ENCODE measurements at regions not wholly inside any gene's neighbourhood (a gene's known extent, or its start where the extent isn't known, plus 50 kb on each side); places are given as distances from the start of the nearest gene placed in this dataset.
A peak's percentile ranks its signal among the peaks of the same experiment; 100 is the strongest.

- TF ChIP-seq CTCF (conservative IDR thresholded peaks at IDR 0.05; ENCODE audit: low read depth, low read length) = no peak
- no peak overlapping the region for H3K4me3 ChIP-seq (ENCODE audit: low read depth, low read length)
Measured at GRCh38 chr6:170180671-170181337, 110.1 kb downstream of the DLL1 start.

GRCh38 chr6:170179616-170180324, 111.1 kb downstream of the DLL1 start:
- no peak overlapping the region for H3K4me3 ChIP-seq (ENCODE audit: low read depth, low read length)
- no peak for TF ChIP-seq CTCF (conservative IDR thresholded peaks at IDR 0.05; ENCODE audit: low read depth, low read length)
- DNase-seq (ENCODE audit: low read depth) = no peak

More at GRCh38 chr6:170180671-170181337, 110.1 kb downstream of the DLL1 start:
- DNase-seq (ENCODE audit: low read depth) = no peak

DNA sequence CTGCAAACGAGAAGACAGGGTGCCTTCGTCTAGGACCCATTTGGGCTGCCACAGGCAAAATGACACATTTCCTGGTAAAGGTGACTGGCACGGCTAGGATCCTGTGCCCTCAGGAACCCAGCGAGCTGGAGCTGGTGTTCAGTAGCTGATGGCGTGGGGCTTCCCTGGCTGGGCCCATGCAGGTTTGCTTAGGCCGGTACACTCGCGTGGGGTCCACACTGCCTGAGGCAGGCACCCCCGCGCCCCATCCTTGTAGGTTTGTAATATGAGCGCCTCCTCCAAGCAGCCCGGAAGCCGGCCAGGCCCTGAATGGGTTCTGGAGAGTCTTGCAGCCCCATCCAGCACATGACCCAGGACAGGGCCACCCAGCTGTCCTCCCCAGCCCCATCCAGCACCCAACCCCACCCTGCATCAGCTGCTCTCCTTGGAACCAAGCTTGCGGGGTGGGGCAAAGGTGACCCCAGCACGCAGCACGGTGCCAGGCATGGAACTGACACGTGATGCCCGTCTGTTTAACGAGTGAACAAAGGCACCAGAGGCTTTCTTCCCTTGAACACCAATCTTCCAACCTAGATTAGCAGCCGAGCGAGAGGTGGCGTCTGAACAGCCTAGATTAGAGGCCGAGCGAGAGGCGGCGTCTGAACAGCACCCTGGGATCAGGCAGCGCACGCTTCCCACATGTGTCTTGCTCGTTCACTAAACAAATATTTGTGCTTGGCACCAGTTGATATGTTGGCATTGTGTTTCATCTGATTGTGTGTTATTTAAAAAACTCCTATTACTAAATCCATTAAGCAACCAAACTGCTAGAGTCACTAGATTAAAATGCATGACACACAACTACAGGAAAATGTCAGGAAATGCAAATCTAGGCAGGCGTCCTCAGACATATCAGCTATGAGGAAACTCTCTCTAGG, 112.1 kb downstream of the DLL1 start:
- TF ChIP-seq CTCF (conservative IDR thresholded peaks at IDR 0.05; ENCODE audit: low read depth, low read length) = no peak
- H3K4me3 ChIP-seq (ENCODE audit: low read depth, low read length) = no peak overlapping the region
- DNase-seq (ENCODE audit: low read depth) = peak; percentile 3

GRCh38 chr6:170177772-170178560, 112.9 kb downstream of the DLL1 start:
- TF ChIP-seq CTCF (conservative IDR thresholded peaks at IDR 0.05; ENCODE audit: low read depth, low read length) = no peak
- no peak for DNase-seq (ENCODE audit: low read depth)

DNA sequence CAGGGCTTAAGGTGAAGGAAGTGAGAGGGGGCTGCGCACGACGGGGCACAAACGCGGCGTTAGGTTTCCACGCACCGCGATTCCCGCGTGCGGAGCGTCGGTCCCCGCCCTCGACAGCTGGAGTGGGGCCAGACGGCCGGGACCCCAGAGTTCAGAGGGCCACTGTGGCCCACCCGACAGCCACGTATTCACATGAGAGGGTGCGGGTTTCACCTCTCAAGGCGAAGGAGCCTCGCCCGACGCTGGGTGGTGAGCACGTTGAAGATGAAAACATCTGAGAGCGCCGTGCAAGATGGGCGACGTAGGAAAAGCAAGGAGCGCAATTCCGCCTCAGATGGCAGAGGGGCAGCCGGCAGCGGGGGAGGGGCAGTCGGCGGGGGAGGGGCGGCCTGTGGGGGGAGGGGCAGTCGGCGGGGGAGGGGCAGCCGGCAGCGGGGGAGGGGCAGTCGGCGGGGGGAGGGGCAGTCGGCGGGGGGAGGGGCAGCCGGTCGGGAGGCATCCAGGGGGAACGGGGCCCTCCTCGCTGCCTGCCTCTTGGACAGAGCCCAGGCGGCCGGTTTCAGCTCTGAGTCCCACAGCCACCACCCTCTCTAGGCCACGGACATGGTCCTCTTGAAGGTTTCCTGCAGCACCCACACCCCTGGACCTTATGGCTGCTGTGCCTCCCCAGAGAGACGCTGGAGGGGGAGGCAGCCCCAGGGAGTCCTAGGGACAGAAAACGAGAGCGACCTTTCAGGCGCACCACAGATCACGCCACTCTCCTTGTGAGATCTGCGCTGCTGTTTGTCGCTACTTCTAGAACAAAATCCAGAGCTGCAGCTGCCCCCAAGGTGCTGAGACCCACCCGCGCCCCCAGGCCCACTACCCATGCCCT, 113.7 kb downstream of the DLL1 start:
- H3K4me3 ChIP-seq (ENCODE audit: low read depth, low read length) = no peak overlapping the region
- no peak for DNase-seq (ENCODE audit: low read depth)
- no peak for TF ChIP-seq CTCF (conservative IDR thresholded peaks at IDR 0.05; ENCODE audit: low read depth, low read length)

More at GRCh38 chr6:170177772-170178560, 112.9 kb downstream of the DLL1 start:
- no peak overlapping the region for H3K4me3 ChIP-seq (ENCODE audit: low read depth, low read length)
